ENCODE measurements at regions not wholly inside any gene's neighbourhood (a gene's known extent, or its start where the extent isn't known, plus 50 kb on each side); places are given as distances from the start of the nearest gene placed in this dataset.

- TF ChIP-seq POLR2A (IDR thresholded peaks at IDR 0.05): no peak
- TF ChIP-seq CTCF (IDR thresholded peaks at IDR 0.05): no peak
- TF ChIP-seq POLR2AphosphoS5 (IDR thresholded peaks at IDR 0.05): no peak
Observed at GRCh38 chrX:1027680-1028079, 184.8 kb downstream of the CRLF2 start.

Data from breast epithelium (tissue), 3 donors.